Testis (tissue), 2 donors: ENCODE measurements at regions not wholly inside any gene's neighbourhood (a gene's known extent, or its start where the extent isn't known, plus 50 kb on each side); places are given as distances from the start of the nearest gene placed in this dataset.

Source experiments
- CTCF ChIP-seq, 3 experiments: fragments of 450-650 bp in 2 of 3; fragments of 200-600 bp in 1 of 3; sonication (generic) in 1 of 3; IDR thresholded peaks; one replicate each; pipeline ENCODE4 v1.5.1; 2016 to 2019; ENCODE audit warnings: antibody characterized with exemption in 3 of 3, mild to moderate bottlenecking in 2 of 3, moderate library complexity in 1 of 3
- POLR2A ChIP-seq: fragments of 450-650 bp; IDR thresholded peaks from one replicate; pipeline ENCODE4 v1.6.1; 2017; ENCODE audit warnings: antibody characterized with exemption, mild to moderate bottlenecking, moderate library complexity

DNA sequence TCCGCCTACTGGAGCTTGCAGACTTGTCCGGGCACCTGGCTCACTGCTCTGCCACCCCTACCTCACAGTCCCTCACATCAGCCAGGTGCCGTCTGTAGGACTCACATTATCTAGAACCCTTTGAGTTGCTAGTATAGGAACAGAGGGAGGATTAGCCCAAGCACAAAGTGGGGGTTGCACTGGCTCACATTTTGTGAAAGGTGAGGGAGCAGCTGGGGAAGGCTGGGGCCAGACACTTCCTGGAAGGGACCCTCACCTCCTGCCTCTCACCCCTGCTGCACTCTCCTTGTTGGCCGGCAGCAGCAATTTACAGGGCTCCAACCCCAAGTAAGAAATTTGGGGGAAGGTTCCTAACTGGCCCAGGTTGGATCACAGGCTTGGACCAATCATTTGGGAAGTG lies 1031.6 kb downstream of the BCL11B start:
- TF ChIP-seq POLR2A (no peak), CTCF (IDR thresholded peaks at IDR 0.05) (no peak)
